Amniotic epithelial cell (primary cell): ENCODE measurements at regions not wholly inside any gene's neighbourhood (a gene's known extent, or its start where the extent isn't known, plus 50 kb on each side); places are given as distances from the start of the nearest gene placed in this dataset.
"Not testable (repeated sequence)": the region's sequence is repeated elsewhere in the genome, so short reads cannot be mapped to it uniquely, and the experiment has no call there.

Experiments
- DNase-seq: peaks from one replicate; pipeline ENCODE4 v3.0.0-alpha.2; 2010; ENCODE audit warnings: low read depth

GRCh38 chr4:154907345-154908045 lies 126.4 kb downstream of the RBM46 start:
- DNase-seq, result not testable (repeated sequence)

GRCh38 chr4:154908168-154908567 lies 127.1 kb downstream of the RBM46 start:
- no peak for DNase-seq

- no peak for DNase-seq
These were observed 130.0 kb downstream of the RBM46 start for GRCh38 chr4:154911097-154911496.

- DNase-seq, result no peak
These were observed 130.6 kb downstream of the RBM46 start for GRCh38 chr4:154911608-154912098.

GRCh38 chr4:154916068-154916467 lies 135.0 kb downstream of the RBM46 start:
- DNase-seq, result no peak

- no peak for DNase-seq
These were observed 146.1 kb downstream of the RBM46 start for GRCh38 chr4:154927126-154927680.

GRCh38 chr4:154928640-154929257 lies 147.7 kb downstream of the RBM46 start:
- DNase-seq, result peak; percentile 11

GRCh38 chr4:154936873-154937272 lies 155.8 kb downstream of the RBM46 start:
- DNase-seq, result no peak

- no peak for DNase-seq
These were observed 158.8 kb downstream of the RBM46 start for GRCh38 chr4:154939851-154940250.

GRCh38 chr4:154942176-154942575 lies 161.1 kb downstream of the RBM46 start:
- DNase-seq, result no peak

GRCh38 chr4:154944996-154945395 lies 163.9 kb downstream of the RBM46 start:
- no peak for DNase-seq

- no peak for DNase-seq
These were observed 165.0 kb downstream of the RBM46 start for GRCh38 chr4:154946113-154946512.

- no peak for DNase-seq
These were observed 172.6 kb downstream of the RBM46 start for GRCh38 chr4:154953691-154954090.

GRCh38 chr4:154954117-154954516 lies 173.0 kb downstream of the RBM46 start:
- DNase-seq, result no peak

GRCh38 chr4:154958121-154958520 lies 177.0 kb downstream of the RBM46 start:
- no peak for DNase-seq

- DNase-seq, result no peak
These were observed 177.7 kb downstream of the RBM46 start for GRCh38 chr4:154958621-154959358.

- DNase-seq, result no peak
These were observed 178.7 kb downstream of the RBM46 start for GRCh38 chr4:154959756-154960155.

GRCh38 chr4:154960476-154960875 lies 179.4 kb downstream of the RBM46 start:
- DNase-seq, result no peak

- DNase-seq, result peak; percentile 1
These were observed 180.2 kb downstream of the RBM46 start for GRCh38 chr4:154961263-154961662.

- DNase-seq, result peak; percentile 11
These were observed 192.4 kb downstream of the RBM46 start for GRCh38 chr4:154973244-154974035.

GRCh38 chr4:154977228-154977627 lies 196.2 kb downstream of the RBM46 start:
- DNase-seq, result no peak
